HL-60 (cell line): ENCODE measurements at regions not wholly inside any gene's neighbourhood (a gene's known extent, or its start where the extent isn't known, plus 50 kb on each side); places are given as distances from the start of the nearest gene placed in this dataset.

Source experiments
- CTCF ChIP-seq: IDR thresholded peaks from one replicate; pipeline ENCODE4 v1.5.1; 2011; ENCODE audit warnings: low read length, control low read depth, inconsistent platforms; ENCODE audit not compliant: insufficient read depth
- POLR2AphosphoS5 ChIP-seq: IDR thresholded peaks from 2 replicates; pipeline ENCODE4 v1.6.1; 2012; ENCODE audit warnings: low read depth

- TF ChIP-seq CTCF (no peak), POLR2AphosphoS5 (no peak)
These were observed 99.0 kb upstream of the ZMIZ1 start for GRCh38 chr10:78969719-78970118.
